GM21723 (cell line): ENCODE measurements at regions not wholly inside any gene's neighbourhood (a gene's known extent, or its start where the extent isn't known, plus 50 kb on each side); places are given as distances from the start of the nearest gene placed in this dataset.

Experiments
- ATAC-seq: cut with Tn5 transposase; IDR thresholded peaks from one replicate; pipeline ENCODE4 v1.9.1; 2021; ENCODE audit warnings: mild to moderate bottlenecking, moderate library complexity; ENCODE audit not compliant: unreplicated experiment

GRCh38 chr19:32222556-32222955 is 122.9 kb upstream of the ZNF507 start:
- ATAC-seq: no peak

- no peak for ATAC-seq
Measured at GRCh38 chr19:32223106-32223505, 122.3 kb upstream of the ZNF507 start.

- no peak for ATAC-seq
Measured at GRCh38 chr19:32223595-32224370, 121.6 kb upstream of the ZNF507 start.

DNA sequence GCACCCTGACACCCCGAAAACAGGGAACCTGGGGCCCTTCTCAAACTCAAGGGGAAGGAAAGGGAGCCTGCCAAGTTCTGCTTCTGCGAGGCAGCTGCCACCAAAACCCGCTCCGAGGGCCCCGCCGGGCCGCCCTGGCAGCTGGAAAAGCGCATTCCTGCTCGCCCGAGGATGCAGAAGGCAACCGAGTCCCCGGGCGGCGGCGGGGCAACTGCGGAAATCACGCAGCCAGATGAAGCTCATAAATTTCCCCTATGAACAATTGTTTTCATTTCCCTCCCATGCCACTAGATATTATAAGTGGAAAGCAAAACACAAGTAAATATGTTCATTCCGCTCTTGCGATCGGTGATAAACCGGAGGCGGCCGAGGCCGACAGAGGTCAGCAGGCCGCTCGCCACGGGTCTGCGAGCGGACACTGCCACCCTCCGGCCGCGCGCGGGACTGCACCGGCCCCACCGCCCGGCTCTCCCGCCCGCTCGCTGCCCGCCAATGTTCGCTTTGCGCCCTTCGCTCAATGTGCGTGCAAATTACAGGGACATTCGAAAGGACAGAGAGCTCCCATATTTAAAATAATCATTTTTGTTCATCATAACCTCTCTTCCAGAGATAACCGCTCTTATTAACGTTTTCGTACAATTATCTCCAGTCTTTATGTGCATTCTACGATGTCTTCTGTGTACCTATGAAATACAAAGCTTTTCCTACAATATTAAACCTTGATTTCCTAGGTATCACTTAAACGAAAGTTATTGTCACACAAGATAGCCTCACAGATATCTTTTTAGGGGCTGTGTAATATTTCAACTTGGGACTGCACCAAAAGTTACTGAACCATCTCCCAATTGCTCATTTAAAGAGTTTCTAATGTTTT is 120.8 kb upstream of the ZNF507 start:
- peak; percentile 61 for ATAC-seq

- ATAC-seq: no peak
Measured at GRCh38 chr19:32227561-32228165, 117.7 kb upstream of the ZNF507 start.

DNA sequence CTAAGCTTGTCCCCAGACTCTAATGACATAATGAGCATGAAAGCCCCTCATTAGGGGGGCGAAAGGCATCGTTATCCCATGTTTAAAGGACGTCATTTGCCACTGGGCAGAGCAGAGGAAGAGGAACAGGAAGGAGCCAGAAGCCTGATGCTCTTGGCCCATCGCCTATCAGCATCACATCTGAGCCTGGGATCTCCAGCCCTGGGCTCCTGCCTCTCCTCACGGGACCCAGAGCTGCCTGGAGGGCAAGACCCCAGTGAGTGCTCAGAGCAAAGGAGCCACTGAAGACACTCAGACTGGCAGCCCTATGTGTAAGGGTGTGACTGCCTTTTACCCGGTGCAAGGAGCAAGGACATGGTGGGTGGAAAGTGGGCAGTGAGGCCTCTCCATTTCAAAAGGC is 115.0 kb upstream of the ZNF507 start:
- no peak for ATAC-seq

DNA sequence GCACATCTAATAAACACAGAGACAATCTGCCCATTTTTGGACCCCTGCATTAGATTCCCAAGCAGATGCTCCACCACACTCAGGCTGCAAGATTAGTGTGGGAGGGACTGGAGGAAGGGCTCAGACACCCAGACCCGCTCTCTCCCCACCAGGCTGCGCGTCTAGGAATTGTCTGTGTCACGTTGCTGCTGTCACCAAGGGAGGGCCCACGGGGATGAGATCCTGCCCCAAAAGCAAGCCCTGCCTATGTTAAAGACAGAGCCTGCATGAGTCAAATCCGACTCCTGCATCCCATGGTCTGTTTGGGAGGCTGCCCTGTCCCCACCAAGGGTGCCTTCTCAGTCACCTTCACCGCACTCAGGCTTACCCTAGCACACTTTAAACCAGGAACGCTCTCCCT is 114.4 kb upstream of the ZNF507 start:
- no peak for ATAC-seq

GRCh38 chr19:32231691-32232090 is 113.7 kb upstream of the ZNF507 start:
- ATAC-seq: no peak

GRCh38 chr19:32232449-32232848 is 113.0 kb upstream of the ZNF507 start:
- ATAC-seq: no peak

GRCh38 chr19:32233091-32233490 is 112.3 kb upstream of the ZNF507 start:
- no peak for ATAC-seq

GRCh38 chr19:32233885-32234284 is 111.5 kb upstream of the ZNF507 start:
- ATAC-seq: no peak

GRCh38 chr19:32234663-32235217 is 110.7 kb upstream of the ZNF507 start:
- ATAC-seq: no peak

GRCh38 chr19:32238076-32238475 is 107.3 kb upstream of the ZNF507 start:
- peak; percentile 61 for ATAC-seq

- ATAC-seq: no peak
Measured at GRCh38 chr19:32240316-32240715, 105.1 kb upstream of the ZNF507 start.

DNA sequence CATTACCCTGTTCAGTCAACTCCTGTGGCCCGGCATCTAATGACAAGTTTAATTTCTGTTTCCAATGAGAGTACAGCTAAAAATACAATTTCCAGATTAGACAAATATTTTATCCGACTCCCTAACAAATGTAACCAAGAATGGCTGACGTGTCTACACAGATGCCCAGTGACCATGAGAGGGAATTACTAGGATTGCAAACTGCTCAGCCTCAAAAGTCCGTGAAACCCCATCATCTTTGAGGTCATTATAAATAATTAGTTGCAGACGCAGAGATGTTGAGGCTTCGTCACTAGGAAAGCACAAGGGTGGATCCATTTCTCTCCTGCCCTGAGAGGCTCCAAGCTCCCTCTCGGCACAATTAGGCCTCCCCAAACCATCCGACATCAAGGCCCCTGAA is 104.1 kb upstream of the ZNF507 start:
- no peak for ATAC-seq

- no peak for ATAC-seq
Measured at GRCh38 chr19:32241932-32242710, 103.3 kb upstream of the ZNF507 start.

DNA sequence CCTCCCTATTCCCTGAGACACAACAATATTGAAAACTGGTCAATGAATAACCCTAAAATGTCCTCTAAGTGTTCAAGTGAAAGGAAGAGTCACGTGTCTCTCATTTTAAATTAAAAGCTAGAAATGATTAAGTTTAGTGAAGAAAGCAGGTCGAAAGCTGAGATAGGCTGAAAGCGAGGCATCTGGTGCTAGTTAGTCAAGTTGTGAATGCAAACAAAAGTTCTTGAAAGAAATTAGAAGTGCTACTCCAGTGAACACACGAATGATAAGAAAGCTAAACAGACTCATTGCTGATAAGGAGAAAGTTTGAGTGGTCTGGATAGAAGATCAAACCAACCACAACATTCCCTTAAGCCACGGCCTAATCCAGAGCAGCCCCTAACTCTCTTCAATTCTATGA is 99.4 kb upstream of the ZNF507 start:
- no peak for ATAC-seq

- ATAC-seq: no peak
Measured at GRCh38 chr19:32251634-32252332, 93.6 kb upstream of the ZNF507 start.

- no peak for ATAC-seq
Measured at GRCh38 chr19:32252333-32252669, 93.1 kb upstream of the ZNF507 start.
